K562 (cell line): ENCODE measurements at regions not wholly inside any gene's neighbourhood (a gene's known extent, or its start where the extent isn't known, plus 50 kb on each side); places are given as distances from the start of the nearest gene placed in this dataset.

ENCODE experiments used
- CEBPG ChIP-seq, 3 experiments: fragments of 200-800 bp in 1 of 3; sonication (Bioruptor generic) in 1 of 3; sonication (generic) in 1 of 3; formaldehyde crosslinking in 1 of 3; IDR thresholded peaks in 2 of 3; conservative IDR thresholded peaks in 1 of 3; 2 replicates each; pipeline versions ENCODE4 v1.6.1 to v1.8.0; 2016 to 2022; ENCODE audit warnings: missing compliant biosample characterization in 2 of 3, missing genetic modification characterization in 2 of 3, mild to moderate bottlenecking in 1 of 3, missing genetic modification reagents in 1 of 3
- CGGBP1 ChIP-seq: fragments of 250-450 bp; sonication (Bioruptor Pico); IDR thresholded peaks from 2 replicates; pipeline ENCODE4 v1.9.0; 2021; ENCODE audit warnings: mild to moderate bottlenecking
- E2F8 ChIP-seq: fragments of 450-650 bp; IDR thresholded peaks from 2 replicates; pipeline ENCODE4 v1.7.1; 2018; ENCODE audit warnings: mild to moderate bottlenecking, low read depth; ENCODE audit not compliant: partially characterized antibody
- MAFF ChIP-seq: IDR thresholded peaks from 2 replicates; pipeline ENCODE4 v1.6.1; 2012; ENCODE audit warnings: low read length, improper control_type of control experiment
- NCOR1 ChIP-seq: fragments of 450-650 bp; IDR thresholded peaks from 2 replicates; pipeline ENCODE4 v1.6.1; 2016; ENCODE audit warnings: mild to moderate bottlenecking, moderate library complexity
- NR2C1 ChIP-seq, 2 experiments: fragments of 450-650 bp; IDR thresholded peaks; 2 replicates each; pipeline ENCODE4 v1.6.1; 2017; ENCODE audit warnings: mild to moderate bottlenecking in 2 of 2, antibody characterized with exemption in 1 of 2, inconsistent platforms in 1 of 2, missing compliant biosample characterization in 1 of 2, missing genetic modification characterization in 1 of 2
- POLR2B ChIP-seq: fragments of 450-650 bp; IDR thresholded peaks from 2 replicates; pipeline ENCODE4 v1.6.1; 2018; ENCODE audit warnings: low read depth; ENCODE audit not compliant: partially characterized antibody
- SETDB1 ChIP-seq: IDR thresholded peaks from one replicate; pipeline ENCODE4 v1.6.1; 2012; ENCODE audit warnings: low read length, control low read depth, inconsistent platforms
- SNRNP70 ChIP-seq: fragments of 200-400 bp; formaldehyde crosslinking; optimal IDR thresholded peaks from 2 replicates; pipeline ENCODE3; 2017; ENCODE audit warnings: low read depth, low read length
- STAG1 ChIP-seq: sonication (generic); formaldehyde crosslinking; IDR thresholded peaks from 2 replicates; pipeline ENCODE4 v1.5.0; 2020; ENCODE audit warnings: missing genetic modification reagents, borderline replicate concordance
- ZBTB40 ChIP-seq, 2 experiments: fragments of 450-650 bp in 1 of 2; sonication (generic) in 1 of 2; formaldehyde crosslinking in 1 of 2; IDR thresholded peaks; 2 replicates each; pipeline versions ENCODE4 v1.7.1 to v1.9.0; 2016 to 2022; ENCODE audit warnings: inconsistent platforms in 1 of 2, mild to moderate bottlenecking in 1 of 2, missing genetic modification reagents in 1 of 2
- ZFX ChIP-seq: sonication (generic); formaldehyde crosslinking; IDR thresholded peaks from 2 replicates; pipeline ENCODE4 v1.8.0; 2022; ENCODE audit warnings: mild to moderate bottlenecking, missing genetic modification reagents, moderate library complexity
- ZNF586 ChIP-seq: fragments of 450-650 bp; formaldehyde crosslinking; conservative IDR thresholded peaks from 2 replicates; pipeline ENCODE4 v1.4.0; 2020; ENCODE audit warnings: mild to moderate bottlenecking, moderate library complexity
- TF ChIP-seq, protein P1 (sequence below): sonication (generic); formaldehyde crosslinking; IDR thresholded peaks from 2 replicates; pipeline ENCODE4 v1.9.0; 2022; ENCODE audit warnings: mild to moderate bottlenecking, missing genetic modification reagents

GRCh38 chr13:97125810-97126738 lies 96.1 kb upstream of the MBNL2 start (continued):
- no peak for TF ChIP-seq ZBTB40 (IDR thresholded peaks at IDR 0.05)
- no peak for TF ChIP-seq ZBTB40 (CRISPR knock-in tag; IDR thresholded peaks at IDR 0.05)
- TF ChIP-seq ZFX (CRISPR knock-in tag) = no peak
- TF ChIP-seq CGGBP1 (CRISPR knock-in tag) = no peak
- TF ChIP-seq, protein P1, sequence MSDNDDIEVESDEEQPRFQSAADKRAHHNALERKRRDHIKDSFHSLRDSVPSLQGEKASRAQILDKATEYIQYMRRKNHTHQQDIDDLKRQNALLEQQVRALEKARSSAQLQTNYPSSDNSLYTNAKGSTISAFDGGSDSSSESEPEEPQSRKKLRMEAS (CRISPR knock-in tag) = no peak
- no peak for TF ChIP-seq ZNF586 (CRISPR knock-in tag)
- no peak for TF ChIP-seq SETDB1
- TF ChIP-seq NR2C1 (IDR thresholded peaks at IDR 0.05) = no peak
- no peak for TF ChIP-seq NR2C1 (tag; IDR thresholded peaks at IDR 0.05)
- TF ChIP-seq NCOR1 = no peak
- TF ChIP-seq E2F8 = no peak
- no peak for TF ChIP-seq STAG1 (CRISPR knock-in tag)
- no peak for TF ChIP-seq SNRNP70
- TF ChIP-seq MAFF = no peak
- TF ChIP-seq CEBPG (CRISPR knock-in tag; IDR thresholded peaks at IDR 0.05) = no peak
- peak; percentile 77 to 83 for TF ChIP-seq CEBPG (tag; conservative IDR thresholded peaks at IDR 0.05 in 1 of 2, IDR thresholded peaks at IDR 0.05 in 1 of 2)
- no peak for TF ChIP-seq POLR2B
